Astrocyte (in vitro differentiated cells and primary cell): ENCODE measurements at regions not wholly inside any gene's neighbourhood (a gene's known extent, or its start where the extent isn't known, plus 50 kb on each side); places are given as distances from the start of the nearest gene placed in this dataset.
"Not testable (repeated sequence)": the region's sequence is repeated elsewhere in the genome, so short reads cannot be mapped to it uniquely, and the experiment has no call there.

Experiments used
- DNase-seq: peaks from one replicate; pipeline ENCODE4 v3.0.0-alpha.2; 2010; ENCODE audit warnings: low read depth
- FAIRE-seq: peaks from 2 replicates; lab custom pipeline; 2011; peaks lifted over from hg19 to GRCh38; lab: Jason Lieb, UNC
- H2AFZ ChIP-seq: 2 replicates; pipeline ENCODE4 v1.6.0; 2012; ENCODE audit warnings: low read depth, low read length, inconsistent platforms
- H3K27ac ChIP-seq: 2 replicates; pipeline ENCODE4 v1.5.1; 2011; ENCODE audit warnings: low read depth, low read length, inconsistent platforms
- H3K27me3 ChIP-seq: 2 replicates; pipeline ENCODE4 v1.6.0; 2011; ENCODE audit warnings: low read length, inconsistent platforms; ENCODE audit not compliant: insufficient read depth
- H3K36me3 ChIP-seq: 2 replicates; pipeline ENCODE4 v1.5.1; 2011; ENCODE audit warnings: low read length, inconsistent platforms; ENCODE audit not compliant: insufficient read depth
- H3K4me1 ChIP-seq: 2 replicates; pipeline ENCODE4 v1.5.1; 2011; ENCODE audit warnings: low read length, inconsistent platforms; ENCODE audit not compliant: insufficient read depth
- H3K4me2 ChIP-seq: 2 replicates; pipeline ENCODE4 v1.6.0; 2012; ENCODE audit warnings: low read length, inconsistent platforms
- H3K4me3 ChIP-seq: 2 replicates; pipeline ENCODE4 v1.5.1; 2011; ENCODE audit warnings: low read depth, mild to moderate bottlenecking, low read length, inconsistent platforms; ENCODE audit not compliant: insufficient read depth
- H3K79me2 ChIP-seq: 2 replicates; pipeline ENCODE4 v1.6.0; 2012; ENCODE audit warnings: mild to moderate bottlenecking, low read length, inconsistent platforms; ENCODE audit not compliant: insufficient read depth
- H3K9ac ChIP-seq: 2 replicates; pipeline ENCODE4 v1.6.0; 2012; ENCODE audit warnings: mild to moderate bottlenecking, low read length, inconsistent platforms
- H3K9me3 ChIP-seq: 2 replicates; pipeline ENCODE4 v1.5.1; 2012; ENCODE audit warnings: low read depth, mild to moderate bottlenecking, low read length, inconsistent platforms; ENCODE audit not compliant: insufficient read depth
- H4K20me1 ChIP-seq: 2 replicates; pipeline ENCODE4 v1.6.0; 2012; ENCODE audit warnings: low read length, inconsistent platforms; ENCODE audit not compliant: insufficient read depth
- H3K27ac Mint-ChIP-seq: one replicate; pipeline ENCODE4 v1.8.0; 2021; ENCODE audit warnings: mild to moderate bottlenecking, mixed read lengths; ENCODE audit not compliant: unreplicated experiment
- H3K27me3 Mint-ChIP-seq: one replicate; pipeline ENCODE4 v1.8.0; 2021; ENCODE audit warnings: low read depth, mixed read lengths; ENCODE audit not compliant: unreplicated experiment
- H3K36me3 Mint-ChIP-seq: one replicate; pipeline ENCODE4 v1.8.0; 2021; ENCODE audit warnings: low read depth, mixed read lengths; ENCODE audit not compliant: unreplicated experiment
- H3K4me1 Mint-ChIP-seq: one replicate; pipeline ENCODE4 v1.8.0; 2021; ENCODE audit warnings: low read depth, mixed read lengths; ENCODE audit not compliant: unreplicated experiment
- H3K4me3 Mint-ChIP-seq: one replicate; pipeline ENCODE4 v1.8.0; 2021; ENCODE audit warnings: mild to moderate bottlenecking, moderate library complexity, mixed read lengths; ENCODE audit not compliant: unreplicated experiment
- H3K9me3 Mint-ChIP-seq: one replicate; pipeline ENCODE4 v1.8.0; 2021; ENCODE audit warnings: mild to moderate bottlenecking, mixed read lengths; ENCODE audit not compliant: unreplicated experiment
- EZH2 ChIP-seq: IDR thresholded peaks from 2 replicates; pipeline ENCODE4 v1.6.1; 2012; ENCODE audit warnings: mild to moderate bottlenecking, low read length, inconsistent platforms; ENCODE audit not compliant: insufficient read depth
- TF ChIP-seq, protein P1 (sequence below): IDR thresholded peaks from 2 replicates; pipeline ENCODE4 v1.5.1; 2011; ENCODE audit warnings: low read depth, mild to moderate bottlenecking, inconsistent platforms, low read length, moderate library complexity; ENCODE audit not compliant: insufficient read depth

DNA sequence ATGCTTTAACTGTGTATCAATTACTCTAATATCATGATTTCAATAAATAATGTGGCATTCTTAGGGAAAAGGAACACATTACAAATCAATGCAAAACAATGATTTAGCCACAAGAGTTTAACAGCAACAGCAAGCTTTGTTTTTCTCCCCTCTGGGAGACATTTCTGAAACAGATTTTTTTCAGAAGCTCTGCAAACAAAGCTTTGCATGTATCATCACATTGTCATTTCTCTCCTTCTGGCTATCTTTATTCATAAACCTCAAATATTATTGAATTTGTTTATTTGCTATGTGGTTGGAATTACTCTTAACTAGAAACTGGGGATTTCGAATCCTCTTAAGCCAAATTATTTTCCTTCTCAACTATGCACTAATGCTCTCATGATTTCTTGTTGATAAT lies 278.4 kb upstream of the ATXN7L3B start:
- FAIRE-seq, result no peak
- no peaks in the 10 kb centered on the region for H3K36me3 Mint-ChIP-seq

DNA sequence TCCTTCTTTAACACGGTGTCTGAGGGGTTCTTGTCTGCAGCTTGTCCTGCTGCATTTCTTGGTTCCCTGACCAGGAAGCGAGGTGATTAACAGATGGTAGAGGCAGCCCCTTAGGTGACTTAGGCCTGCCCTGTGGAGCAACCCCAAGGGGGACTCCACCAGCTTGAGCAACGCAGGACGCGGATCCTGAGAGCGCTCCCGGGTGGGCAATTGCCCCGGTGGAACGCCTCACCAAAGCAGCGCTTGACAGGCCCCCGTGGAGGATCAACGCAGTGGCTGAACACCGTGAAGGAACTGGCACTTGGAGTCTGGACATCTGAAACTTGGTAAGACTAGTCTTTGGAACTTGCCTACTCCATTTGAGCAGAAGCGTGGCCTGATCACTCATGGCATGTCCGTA lies 272.9 kb upstream of the ATXN7L3B start:
- H3K9ac ChIP-seq, result no peak overlapping the region
- H3K4me1 ChIP-seq, result no peaks in the 10 kb centered on the region
- H4K20me1 ChIP-seq, result no peaks in the 10 kb centered on the region
- H3K36me3 ChIP-seq, result no peaks in the 10 kb centered on the region
- H3K27ac Mint-ChIP-seq, result no peak overlapping the region
- H3K9me3 ChIP-seq, result no peaks in the 10 kb centered on the region
- H3K79me2 ChIP-seq, result no peaks in the 10 kb centered on the region
- no peak for DNase-seq
- H3K36me3 Mint-ChIP-seq, result no peaks in the 10 kb centered on the region
- H3K4me2 ChIP-seq, result no peak overlapping the region
- H3K4me3 Mint-ChIP-seq, result no peak overlapping the region
- peaks cover 7% of the 10 kb centered on the region for H3K9me3 Mint-ChIP-seq
- FAIRE-seq, result no peak
- H3K27ac ChIP-seq, result no peak overlapping the region
- no peak overlapping the region for H2AFZ ChIP-seq
- TF ChIP-seq, protein P1, sequence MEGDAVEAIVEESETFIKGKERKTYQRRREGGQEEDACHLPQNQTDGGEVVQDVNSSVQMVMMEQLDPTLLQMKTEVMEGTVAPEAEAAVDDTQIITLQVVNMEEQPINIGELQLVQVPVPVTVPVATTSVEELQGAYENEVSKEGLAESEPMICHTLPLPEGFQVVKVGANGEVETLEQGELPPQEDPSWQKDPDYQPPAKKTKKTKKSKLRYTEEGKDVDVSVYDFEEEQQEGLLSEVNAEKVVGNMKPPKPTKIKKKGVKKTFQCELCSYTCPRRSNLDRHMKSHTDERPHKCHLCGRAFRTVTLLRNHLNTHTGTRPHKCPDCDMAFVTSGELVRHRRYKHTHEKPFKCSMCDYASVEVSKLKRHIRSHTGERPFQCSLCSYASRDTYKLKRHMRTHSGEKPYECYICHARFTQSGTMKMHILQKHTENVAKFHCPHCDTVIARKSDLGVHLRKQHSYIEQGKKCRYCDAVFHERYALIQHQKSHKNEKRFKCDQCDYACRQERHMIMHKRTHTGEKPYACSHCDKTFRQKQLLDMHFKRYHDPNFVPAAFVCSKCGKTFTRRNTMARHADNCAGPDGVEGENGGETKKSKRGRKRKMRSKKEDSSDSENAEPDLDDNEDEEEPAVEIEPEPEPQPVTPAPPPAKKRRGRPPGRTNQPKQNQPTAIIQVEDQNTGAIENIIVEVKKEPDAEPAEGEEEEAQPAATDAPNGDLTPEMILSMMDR, result no peak
- no peaks in the 10 kb centered on the region for H3K27me3 ChIP-seq
- H3K27me3 Mint-ChIP-seq, result no peaks in the 10 kb centered on the region
- no peaks in the 10 kb centered on the region for H3K4me1 Mint-ChIP-seq
- no peak overlapping the region for H3K4me3 ChIP-seq

More for the DNA sequence above, 278.4 kb upstream of the ATXN7L3B start:
- no peaks in the 10 kb centered on the region for H3K4me1 ChIP-seq
- no peaks in the 10 kb centered on the region for H3K27me3 ChIP-seq
- H2AFZ ChIP-seq, result no peak overlapping the region
- Mint-ChIP-seq H3K9me3 (peaks cover under 1% of the 10 kb centered on the region), H3K27ac (no peak overlapping the region), H3K27me3 (no peaks in the 10 kb centered on the region), H3K4me3 (no peak overlapping the region), H3K4me1 (no peaks in the 10 kb centered on the region)
- H3K79me2 ChIP-seq, result no peaks in the 10 kb centered on the region
- no peak overlapping the region for H3K9ac ChIP-seq
- no peaks in the 10 kb centered on the region for H3K36me3 ChIP-seq
- DNase-seq, result no peak
- H3K27ac ChIP-seq, result no peak overlapping the region
- H4K20me1 ChIP-seq, result no peaks in the 10 kb centered on the region
- H3K9me3 ChIP-seq, result no peaks in the 10 kb centered on the region
- H3K4me2 ChIP-seq, result no peak overlapping the region
- H3K4me3 ChIP-seq, result no peak overlapping the region
- TF ChIP-seq, protein P1, result no peak
- TF ChIP-seq EZH2, result no peak

DNA sequence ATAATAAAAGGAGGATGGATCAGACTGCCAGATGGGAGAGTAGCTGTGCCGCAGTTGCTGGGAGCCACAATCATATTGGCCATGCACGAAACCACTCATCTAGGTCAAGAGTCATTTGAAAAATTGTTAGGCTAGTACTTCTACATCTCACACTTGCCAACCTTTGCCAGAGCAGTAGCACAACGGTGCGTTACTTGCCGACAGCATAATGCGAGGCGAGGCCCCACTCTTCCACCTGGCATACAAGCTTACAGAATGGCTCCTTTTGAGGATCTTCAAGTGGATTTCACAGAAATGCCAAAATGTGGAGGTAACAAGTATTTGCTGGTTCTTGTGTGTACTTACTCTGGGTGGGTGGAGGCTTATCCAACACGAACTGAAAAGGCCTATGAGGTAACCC lies 268.3 kb upstream of the ATXN7L3B start:
- not testable (repeated sequence) for H3K4me1 Mint-ChIP-seq, H3K4me1 ChIP-seq, H3K4me3 ChIP-seq, H3K79me2 ChIP-seq, H3K36me3 Mint-ChIP-seq, DNase-seq, H3K27me3 Mint-ChIP-seq, H2AFZ ChIP-seq, FAIRE-seq, H4K20me1 ChIP-seq, H3K9me3 ChIP-seq, H3K4me2 ChIP-seq, H3K27ac ChIP-seq, H3K36me3 ChIP-seq, H3K27me3 ChIP-seq, H3K27ac Mint-ChIP-seq, H3K9ac ChIP-seq, H3K9me3 Mint-ChIP-seq, H3K4me3 Mint-ChIP-seq
